Right lung (tissue), 2 donors: ENCODE measurements at regions not wholly inside any gene's neighbourhood (a gene's known extent, or its start where the extent isn't known, plus 50 kb on each side); places are given as distances from the start of the nearest gene placed in this dataset.
"Not testable (repeated sequence)": the region's sequence is repeated elsewhere in the genome, so short reads cannot be mapped to it uniquely, and the experiment has no call there.

Source experiments
- DNase-seq, 2 donors: peaks; one replicate each; pipeline ENCODE4 v3.0.0-alpha.2; 2013

- no peak for DNase-seq
These were observed 188.4 kb downstream of the SATB1 start for GRCh38 chr3:18236726-18237125.

- DNase-seq = no peak
These were observed 190.3 kb downstream of the SATB1 start for GRCh38 chr3:18234717-18235335.

GRCh38 chr3:18233987-18234716, 191.0 kb downstream of the SATB1 start:
- no peak for DNase-seq

GRCh38 chr3:18232317-18232716, 192.8 kb downstream of the SATB1 start:
- no peak for DNase-seq

- DNase-seq = no peak
These were observed 197.1 kb downstream of the SATB1 start for GRCh38 chr3:18228060-18228459.

GRCh38 chr3:18225709-18226108, 199.4 kb downstream of the SATB1 start:
- DNase-seq = no peak

GRCh38 chr3:18224426-18224825, 200.7 kb downstream of the SATB1 start:
- no peak for DNase-seq

GRCh38 chr3:18223974-18224373, 201.2 kb downstream of the SATB1 start:
- DNase-seq = no peak

- no peak for DNase-seq
These were observed 201.6 kb downstream of the SATB1 start for GRCh38 chr3:18223571-18223970.

- no peak for DNase-seq
These were observed 202.5 kb downstream of the SATB1 start for GRCh38 chr3:18222686-18223085.

GRCh38 chr3:18217507-18218174, 207.5 kb downstream of the SATB1 start:
- peak in 1 of 2 donors; percentile 15 for DNase-seq

GRCh38 chr3:18216996-18217395, 208.1 kb downstream of the SATB1 start:
- no peak for DNase-seq

- no peak for DNase-seq
These were observed 209.5 kb downstream of the SATB1 start for GRCh38 chr3:18215639-18216038.

GRCh38 chr3:18211116-18211515, 214.0 kb downstream of the SATB1 start:
- DNase-seq = no peak

GRCh38 chr3:18208856-18209255, 216.3 kb downstream of the SATB1 start:
- no peak for DNase-seq

GRCh38 chr3:18208091-18208490, 217.0 kb downstream of the SATB1 start:
- no peak for DNase-seq

- no peak for DNase-seq
These were observed 217.9 kb downstream of the SATB1 start for GRCh38 chr3:18207226-18207625.

- not testable (repeated sequence) for DNase-seq
These were observed 219.4 kb downstream of the SATB1 start for GRCh38 chr3:18205701-18206100.

- no peak for DNase-seq
These were observed 223.8 kb downstream of the SATB1 start for GRCh38 chr3:18201315-18201714.

GRCh38 chr3:18199757-18200156, 225.4 kb downstream of the SATB1 start:
- no peak for DNase-seq

- no peak for DNase-seq
These were observed 229.3 kb downstream of the SATB1 start for GRCh38 chr3:18195836-18196235.

- no peak for DNase-seq
These were observed 230.7 kb downstream of the SATB1 start for GRCh38 chr3:18194431-18194830.

GRCh38 chr3:18190646-18191045, 234.5 kb downstream of the SATB1 start:
- no peak for DNase-seq
